Hepatocyte (in vitro differentiated cells): ENCODE measurements at regions not wholly inside any gene's neighbourhood (a gene's known extent, or its start where the extent isn't known, plus 50 kb on each side); places are given as distances from the start of the nearest gene placed in this dataset.

ENCODE experiments used
- EZH2 ChIP-seq: fragments of 200-600 bp; sonication (generic); IDR thresholded peaks from 2 replicates; pipeline ENCODE4 v1.6.1; 2016; ENCODE audit warnings: antibody characterized with exemption, mild to moderate bottlenecking, borderline replicate concordance
- EZH2phosphoT487 ChIP-seq: fragments of 200-600 bp; sonication (generic); IDR thresholded peaks from one replicate; pipeline ENCODE4 v1.6.1; 2018; ENCODE audit warnings: antibody characterized with exemption, mild to moderate bottlenecking, low read depth, moderate library complexity; ENCODE audit not compliant: unreplicated experiment, severe bottlenecking
- TF ChIP-seq, protein P1 (sequence below): fragments of 200-600 bp; sonication (generic); IDR thresholded peaks from 2 replicates; pipeline ENCODE4 v1.5.1; 2016; ENCODE audit warnings: antibody characterized with exemption, mild to moderate bottlenecking; ENCODE audit not compliant: poor library complexity

DNA sequence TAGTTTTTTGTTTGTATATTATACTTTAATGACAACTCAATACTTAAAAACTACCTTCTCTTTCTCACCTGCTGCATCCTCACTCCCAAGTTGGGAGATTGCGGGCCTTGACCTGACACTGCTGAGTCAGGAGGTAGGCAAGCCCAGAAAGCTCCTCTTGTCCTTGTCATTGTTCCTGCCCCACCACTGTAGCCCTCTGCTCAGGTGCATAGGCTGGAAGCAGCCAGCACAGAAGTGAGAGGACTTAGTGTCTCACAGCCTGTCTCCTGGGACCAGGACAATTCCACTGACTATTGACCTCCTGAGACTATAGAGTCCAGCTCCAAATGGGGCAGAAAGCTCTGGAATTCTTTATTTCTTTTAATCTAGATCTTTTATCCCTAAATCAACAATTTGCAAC, 123.5 kb upstream of the NDP start:
- TF ChIP-seq, protein P1, sequence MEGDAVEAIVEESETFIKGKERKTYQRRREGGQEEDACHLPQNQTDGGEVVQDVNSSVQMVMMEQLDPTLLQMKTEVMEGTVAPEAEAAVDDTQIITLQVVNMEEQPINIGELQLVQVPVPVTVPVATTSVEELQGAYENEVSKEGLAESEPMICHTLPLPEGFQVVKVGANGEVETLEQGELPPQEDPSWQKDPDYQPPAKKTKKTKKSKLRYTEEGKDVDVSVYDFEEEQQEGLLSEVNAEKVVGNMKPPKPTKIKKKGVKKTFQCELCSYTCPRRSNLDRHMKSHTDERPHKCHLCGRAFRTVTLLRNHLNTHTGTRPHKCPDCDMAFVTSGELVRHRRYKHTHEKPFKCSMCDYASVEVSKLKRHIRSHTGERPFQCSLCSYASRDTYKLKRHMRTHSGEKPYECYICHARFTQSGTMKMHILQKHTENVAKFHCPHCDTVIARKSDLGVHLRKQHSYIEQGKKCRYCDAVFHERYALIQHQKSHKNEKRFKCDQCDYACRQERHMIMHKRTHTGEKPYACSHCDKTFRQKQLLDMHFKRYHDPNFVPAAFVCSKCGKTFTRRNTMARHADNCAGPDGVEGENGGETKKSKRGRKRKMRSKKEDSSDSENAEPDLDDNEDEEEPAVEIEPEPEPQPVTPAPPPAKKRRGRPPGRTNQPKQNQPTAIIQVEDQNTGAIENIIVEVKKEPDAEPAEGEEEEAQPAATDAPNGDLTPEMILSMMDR, result no peak
- TF ChIP-seq EZH2phosphoT487 (no peak), EZH2 (no peak)
